GM19328 (cell line): ENCODE measurements at regions not wholly inside any gene's neighbourhood (a gene's known extent, or its start where the extent isn't known, plus 50 kb on each side); places are given as distances from the start of the nearest gene placed in this dataset.
"Not testable (repeated sequence)": the region's sequence is repeated elsewhere in the genome, so short reads cannot be mapped to it uniquely, and the experiment has no call there.

ENCODE experiments used
- ATAC-seq: cut with Tn5 transposase; IDR thresholded peaks from one replicate; pipeline ENCODE4 v1.9.1; 2021; ENCODE audit warnings: mild to moderate bottlenecking, moderate library complexity; ENCODE audit not compliant: unreplicated experiment

GRCh38 chr12:73892201-73892600 lies 645.4 kb upstream of the ATXN7L3B start:
- ATAC-seq, result no peak

GRCh38 chr12:73898645-73899044 lies 639.0 kb upstream of the ATXN7L3B start:
- ATAC-seq, result no peak

DNA sequence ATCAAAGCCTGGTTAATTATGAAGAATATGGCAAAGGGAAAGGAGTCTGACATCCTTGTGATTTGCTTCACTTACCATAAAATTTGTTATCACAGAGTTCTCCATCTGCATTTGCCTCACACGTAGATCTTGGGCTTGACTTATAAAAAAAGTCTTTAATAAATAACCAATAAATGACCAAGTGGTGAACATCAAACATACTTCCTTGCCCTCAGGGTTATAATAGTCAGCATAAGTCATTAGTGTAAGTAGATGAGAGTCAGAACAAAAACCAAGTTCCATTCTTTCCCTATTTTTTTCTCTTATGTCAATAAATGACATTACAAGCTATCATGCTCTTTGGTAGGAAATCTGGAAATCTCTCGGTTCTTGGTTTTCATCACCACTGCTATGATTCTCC lies 635.4 kb upstream of the ATXN7L3B start:
- ATAC-seq, result no peak

DNA sequence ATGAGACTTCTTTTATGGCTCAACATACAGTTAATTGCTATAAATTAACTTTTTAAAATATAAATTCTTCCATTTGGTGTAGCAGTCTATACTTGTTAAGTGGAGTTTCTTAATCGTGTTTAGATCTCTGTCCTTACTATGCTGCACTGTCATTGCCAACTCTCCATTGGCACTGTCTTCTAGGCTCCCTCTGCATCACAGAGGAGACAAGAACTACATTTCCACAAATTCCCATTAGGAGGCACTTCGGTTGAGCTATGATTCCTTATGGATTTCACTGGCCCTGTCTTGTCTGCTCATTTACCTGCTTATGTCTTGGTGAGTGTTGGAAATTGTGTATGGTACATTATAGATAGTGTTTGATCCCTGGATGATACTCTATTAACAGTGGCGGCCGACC lies 630.9 kb upstream of the ATXN7L3B start:
- no peak for ATAC-seq

DNA sequence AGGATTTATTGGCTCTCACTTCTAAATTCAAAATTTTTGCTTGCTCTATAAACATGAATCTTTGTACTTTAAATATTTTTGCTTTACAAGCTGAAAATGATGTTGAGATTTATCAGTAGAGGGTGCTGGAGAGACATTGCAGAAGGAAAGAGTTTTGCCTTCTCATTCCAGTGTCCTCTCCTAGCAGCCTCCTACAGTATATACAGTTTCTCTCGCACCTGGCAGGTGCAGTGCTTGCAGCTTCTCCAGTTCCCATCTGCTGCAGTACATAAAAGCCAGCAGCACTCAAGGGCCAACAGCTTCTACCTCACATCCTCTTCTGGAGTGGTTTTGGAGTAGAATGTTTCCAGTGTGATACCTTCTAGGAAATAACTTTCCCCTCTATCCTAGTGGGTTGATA lies 601.8 kb upstream of the ATXN7L3B start:
- ATAC-seq, result no peak

GRCh38 chr12:73947326-73948026 lies 590.2 kb upstream of the ATXN7L3B start:
- no peak for ATAC-seq

DNA sequence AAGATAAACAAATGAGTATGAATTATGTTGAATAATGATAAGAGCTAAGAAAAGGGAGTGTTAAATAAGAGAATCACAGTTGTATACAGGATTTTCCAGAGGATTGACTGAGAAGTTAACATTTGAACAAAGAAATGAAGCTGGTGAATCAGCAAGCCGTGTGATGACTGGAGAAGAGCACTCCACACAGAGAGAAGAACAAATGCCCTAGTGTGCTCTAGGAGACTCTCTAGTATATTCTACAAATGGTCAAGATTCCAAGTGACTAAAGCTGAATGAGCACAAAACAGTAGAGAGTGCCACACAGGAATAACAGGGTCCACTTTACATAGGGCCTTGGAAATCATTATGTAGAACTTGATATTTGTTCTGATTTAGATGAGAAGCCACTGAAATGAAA lies 587.1 kb upstream of the ATXN7L3B start:
- no peak for ATAC-seq

GRCh38 chr12:73951956-73952703 lies 585.5 kb upstream of the ATXN7L3B start:
- ATAC-seq, result no peak

DNA sequence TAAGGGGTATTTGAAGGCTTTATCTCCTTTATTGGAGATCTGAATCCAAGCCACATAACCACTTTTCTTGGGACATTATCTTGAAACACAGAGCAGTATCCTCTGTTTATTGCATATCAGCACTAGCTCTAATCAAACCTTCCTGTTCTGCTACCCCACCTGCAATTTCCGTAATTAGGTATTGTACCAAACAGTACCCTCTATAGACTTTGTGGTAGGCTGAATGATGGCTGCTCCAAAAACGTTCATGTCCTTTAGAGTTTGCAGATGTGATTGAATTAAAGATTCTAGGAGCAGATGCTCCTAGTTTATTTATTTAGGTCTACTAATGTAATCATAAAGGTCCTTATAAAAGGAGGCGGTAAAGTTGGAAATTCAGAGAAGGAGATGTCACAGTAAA lies 573.0 kb upstream of the ATXN7L3B start:
- ATAC-seq, result no peak

DNA sequence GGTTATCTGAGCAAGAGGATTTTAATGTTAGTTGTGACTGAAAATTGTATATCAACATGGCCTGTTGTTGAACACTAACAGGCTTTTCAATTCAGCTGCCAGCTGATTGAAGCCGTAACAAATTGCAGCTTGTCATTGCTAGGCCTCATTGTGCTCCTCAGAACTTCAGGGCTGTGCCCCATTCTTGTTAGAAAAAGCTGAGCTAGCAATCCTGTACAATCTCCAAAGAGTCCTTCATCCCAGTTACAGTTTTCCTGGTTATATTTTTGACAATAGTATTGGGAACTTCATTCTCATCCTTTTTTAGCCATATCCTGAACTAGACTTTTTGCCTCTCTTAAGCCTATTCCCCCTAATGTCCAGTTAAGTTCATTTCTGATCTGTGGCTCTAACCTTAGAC lies 564.1 kb upstream of the ATXN7L3B start:
- ATAC-seq, result no peak

DNA sequence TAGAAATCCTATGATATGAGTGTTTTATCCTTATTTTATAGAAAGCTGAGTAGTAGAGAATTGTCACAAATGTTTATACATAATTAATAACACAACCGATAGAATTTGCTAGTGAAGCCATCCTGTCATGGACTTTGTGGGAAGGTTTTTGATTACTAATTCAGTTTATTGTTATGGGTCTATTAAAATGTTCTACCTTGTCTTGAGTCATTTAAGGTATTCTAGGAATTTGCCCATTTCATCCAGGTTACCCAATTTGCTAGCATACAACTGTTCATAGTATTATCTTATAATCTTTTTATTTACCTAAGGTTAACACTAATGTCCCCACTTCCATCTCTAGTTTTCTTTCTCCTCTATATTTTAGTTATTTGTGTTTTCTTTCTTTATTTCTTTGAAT lies 553.1 kb upstream of the ATXN7L3B start:
- ATAC-seq, result no peak

- ATAC-seq, result no peak
These were observed 546.5 kb upstream of the ATXN7L3B start for GRCh38 chr12:73991138-73991537.

GRCh38 chr12:73998894-73999293 lies 538.7 kb upstream of the ATXN7L3B start:
- ATAC-seq, result no peak

DNA sequence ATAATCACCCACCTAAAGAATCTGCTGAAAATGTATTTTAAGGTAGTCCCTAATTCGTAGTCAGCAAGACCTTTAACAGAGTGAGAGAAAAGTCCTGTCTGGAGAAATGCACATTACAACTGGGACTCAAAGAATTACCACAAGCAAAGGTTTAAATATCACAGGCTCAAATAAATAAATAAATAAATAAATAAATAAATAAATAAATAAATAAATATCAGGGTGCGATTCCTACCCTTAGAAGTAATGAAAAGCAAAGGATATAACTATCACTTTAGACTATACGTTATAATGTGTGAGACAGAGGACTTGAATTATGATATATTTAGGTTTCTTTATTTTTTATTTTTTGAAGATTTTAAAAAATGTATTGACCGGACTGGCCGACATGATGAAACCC lies 522.5 kb upstream of the ATXN7L3B start:
- no peak for ATAC-seq

DNA sequence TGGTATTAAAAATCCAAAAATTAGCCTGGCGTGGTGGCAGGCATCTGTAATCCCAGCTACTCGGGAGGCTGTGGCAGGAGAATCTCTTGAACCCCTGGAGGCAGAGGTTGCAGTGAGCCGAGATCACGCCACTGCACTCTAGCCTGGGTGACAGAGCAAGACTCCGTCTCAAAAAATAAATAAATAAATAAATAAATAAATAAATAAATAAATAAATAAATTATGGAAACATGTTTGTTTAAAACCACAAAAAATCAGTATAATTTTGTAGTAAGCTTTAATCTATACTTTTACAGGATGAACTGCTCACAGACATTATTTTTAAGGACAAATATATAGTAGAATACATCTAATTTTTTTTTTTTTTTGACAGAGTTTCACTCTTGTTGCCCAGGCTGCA lies 521.3 kb upstream of the ATXN7L3B start:
- ATAC-seq, result not testable (repeated sequence)

DNA sequence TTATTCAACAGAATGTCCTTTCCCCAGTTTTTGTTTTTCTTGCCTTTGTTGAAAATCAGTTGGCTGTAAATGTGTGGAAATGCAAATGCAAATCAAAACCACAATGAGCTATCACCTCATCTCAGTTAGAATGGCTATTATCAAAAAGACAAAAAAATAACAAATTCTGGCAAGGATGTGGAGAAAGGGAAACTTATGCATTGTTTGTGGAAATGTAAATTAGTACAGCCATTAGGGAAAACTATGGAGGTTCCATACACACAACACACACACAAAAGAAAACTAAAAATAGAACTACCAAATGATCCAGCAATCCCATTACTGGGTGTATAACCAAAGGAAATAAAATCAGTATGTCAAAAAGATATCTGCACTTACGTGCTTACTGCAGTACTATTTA lies 518.8 kb upstream of the ATXN7L3B start:
- ATAC-seq, result no peak

DNA sequence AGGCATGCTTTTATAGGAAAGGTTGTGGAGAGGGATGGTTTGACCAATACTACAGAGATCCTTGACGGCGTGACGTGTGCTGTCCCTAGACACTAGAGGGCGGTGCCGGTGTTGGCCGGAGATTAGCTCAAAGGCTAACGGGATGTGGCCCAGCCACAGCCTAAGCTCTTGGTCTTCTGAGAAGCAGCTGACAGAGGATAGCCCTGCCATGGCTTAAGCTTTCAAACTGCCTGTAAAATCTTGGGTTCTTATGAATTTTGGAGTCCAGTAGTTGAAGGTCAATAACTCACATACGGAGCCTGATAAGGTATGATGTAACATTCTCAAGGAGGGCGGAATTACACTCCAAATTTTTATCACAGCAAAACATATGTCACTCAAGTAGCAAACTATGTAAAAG lies 515.7 kb upstream of the ATXN7L3B start:
- peak; percentile 99 for ATAC-seq

DNA sequence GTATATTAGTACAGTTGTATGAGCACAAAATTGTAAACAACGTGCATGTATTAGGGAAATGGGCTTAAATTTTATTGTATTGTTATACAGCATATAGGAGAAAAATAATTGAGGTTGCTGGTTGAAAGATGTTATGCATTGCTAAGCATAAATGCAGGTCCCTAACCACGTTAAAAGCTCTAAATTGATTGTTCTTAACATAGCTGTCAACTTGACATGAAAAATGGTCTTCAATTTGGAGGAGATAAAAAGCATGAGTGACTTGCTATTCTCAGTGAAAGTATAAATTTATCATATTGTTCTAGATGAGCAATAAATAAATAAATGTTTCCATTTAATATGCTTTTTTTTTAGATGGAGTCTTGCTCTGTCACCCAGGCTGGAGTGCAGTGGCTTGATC lies 506.6 kb upstream of the ATXN7L3B start:
- no peak for ATAC-seq

GRCh38 chr12:74033531-74033930 lies 504.1 kb upstream of the ATXN7L3B start:
- ATAC-seq, result no peak

GRCh38 chr12:74039138-74039537 lies 498.5 kb upstream of the ATXN7L3B start:
- not testable (repeated sequence) for ATAC-seq

- ATAC-seq, result no peak
These were observed 494.3 kb upstream of the ATXN7L3B start for GRCh38 chr12:74043343-74043742.

- no peak for ATAC-seq
These were observed 488.3 kb upstream of the ATXN7L3B start for GRCh38 chr12:74049348-74049747.

DNA sequence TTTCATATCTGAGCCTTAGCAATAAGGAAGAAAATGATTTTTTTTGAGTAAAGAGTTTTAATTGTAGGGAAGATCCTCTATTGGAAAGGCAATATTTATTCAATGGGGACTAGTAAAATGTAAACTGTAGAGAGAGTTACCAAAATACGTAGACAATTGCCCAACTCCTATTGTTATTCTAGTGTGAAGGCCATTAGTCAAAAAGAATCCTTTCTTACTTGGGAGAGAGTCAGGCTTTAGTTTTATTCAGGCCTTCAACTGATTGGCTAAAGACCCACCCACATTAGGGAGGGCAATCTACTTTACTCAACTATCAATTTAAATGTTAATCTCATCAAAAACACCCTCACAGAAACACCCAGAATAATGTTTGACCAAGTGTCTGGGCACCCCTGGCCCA lies 485.8 kb upstream of the ATXN7L3B start:
- ATAC-seq, result no peak
